GM18505 (cell line): ENCODE measurements at regions not wholly inside any gene's neighbourhood (a gene's known extent, or its start where the extent isn't known, plus 50 kb on each side); places are given as distances from the start of the nearest gene placed in this dataset.
"Not testable (repeated sequence)": the region's sequence is repeated elsewhere in the genome, so short reads cannot be mapped to it uniquely, and the experiment has no call there.

ENCODE experiments used
- ATAC-seq: cut with Tn5 transposase; IDR thresholded peaks from one replicate; pipeline ENCODE4 v1.9.1; 2021; ENCODE audit not compliant: unreplicated experiment
- POLR2A ChIP-seq: IDR thresholded peaks from 4 replicates; pipeline ENCODE4 v1.6.1; 2011; ENCODE audit warnings: borderline replicate concordance; ENCODE audit not compliant: insufficient read depth, insufficient read length; ENCODE audit errors: extremely low read depth

GRCh38 chr2:236370847-236371409 is 106.7 kb upstream of the ASB18 start:
- TF ChIP-seq POLR2A, result no peak
- ATAC-seq, result no peak

DNA sequence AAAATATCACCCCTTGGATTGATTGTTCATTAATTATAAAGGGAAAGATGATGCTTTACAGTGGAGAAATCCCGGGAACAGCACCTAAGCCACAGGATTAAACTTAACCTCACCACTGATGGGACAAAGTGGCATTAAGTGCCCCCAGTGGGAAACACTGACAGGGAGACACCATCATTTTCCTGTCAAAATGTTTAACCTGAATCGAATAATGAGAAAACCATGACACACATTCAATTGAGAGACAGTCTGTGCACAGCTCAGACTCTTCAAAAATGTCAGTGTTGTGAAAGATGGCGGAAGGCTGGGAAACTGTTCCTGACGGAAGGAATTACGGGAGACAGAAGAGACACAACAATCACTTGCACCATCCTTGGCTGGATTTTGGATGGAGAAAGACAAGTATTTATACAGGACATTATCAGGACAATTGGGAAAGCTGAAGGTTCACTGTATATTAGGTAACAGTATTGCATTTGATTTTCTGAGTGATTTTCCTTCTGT is 111.8 kb upstream of the ASB18 start:
- no peak for TF ChIP-seq POLR2A
- ATAC-seq, result no peak

DNA sequence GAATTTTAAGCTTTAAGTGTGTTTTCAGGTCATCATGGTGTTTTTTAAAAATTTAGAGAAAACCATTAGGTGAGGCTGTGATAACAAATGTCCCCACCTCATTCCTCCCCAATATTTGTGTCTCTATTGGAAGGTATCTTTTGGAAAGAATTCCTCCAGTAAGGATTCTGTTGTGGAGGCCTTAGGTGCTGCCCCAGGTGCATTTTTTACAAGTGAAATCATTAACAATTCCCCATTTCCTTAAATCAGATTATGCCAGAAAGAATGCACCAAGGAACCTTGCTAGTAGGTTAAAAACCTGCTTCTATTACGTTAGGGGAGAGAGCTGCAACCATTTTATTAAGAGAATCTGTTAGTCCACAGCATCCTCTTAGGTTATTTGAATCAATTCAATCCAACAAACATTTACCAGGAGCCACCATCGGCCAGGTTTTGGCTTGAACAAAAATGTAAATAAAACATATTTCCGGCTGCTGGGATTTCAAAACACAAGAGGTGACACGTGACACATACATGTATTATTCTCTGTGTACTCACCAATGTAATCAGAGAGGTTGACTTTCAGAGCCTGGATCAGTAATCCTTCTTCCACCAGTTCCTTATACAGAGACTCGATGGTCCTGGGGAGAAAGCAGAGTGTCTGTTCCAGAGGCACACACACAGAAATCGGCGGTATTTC is 112.5 kb upstream of the ASB18 start:
- ATAC-seq, result no peak
- no peak for TF ChIP-seq POLR2A

DNA sequence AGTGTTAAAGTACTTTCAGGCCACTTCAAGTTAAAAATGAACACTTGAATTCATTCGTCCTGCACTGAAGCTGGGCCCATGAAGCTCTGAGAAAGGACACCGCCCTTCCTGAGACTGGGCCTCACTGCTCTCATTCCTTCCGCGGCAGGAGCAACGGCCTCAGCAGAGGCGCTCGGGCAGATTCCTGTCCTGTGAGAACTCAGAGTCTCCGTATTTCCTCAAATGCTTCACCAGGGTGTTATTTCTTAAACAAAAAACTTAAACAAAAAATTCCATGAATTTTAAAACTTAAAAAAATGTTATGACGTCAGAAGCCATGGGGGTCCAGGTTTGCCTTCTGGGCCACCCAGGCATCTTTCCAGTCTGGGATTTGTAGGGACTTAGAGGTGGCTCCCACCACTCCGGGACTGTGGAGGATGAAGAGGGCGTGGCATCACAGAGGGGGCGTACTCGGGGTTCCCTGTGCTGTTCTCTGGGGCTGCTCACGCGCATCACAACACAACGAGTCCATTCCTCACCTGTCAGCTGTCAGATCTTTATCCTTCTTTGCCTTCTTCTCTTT is 115.9 kb upstream of the ASB18 start:
- no peak for TF ChIP-seq POLR2A

GRCh38 chr2:236381253-236381652 is 117.0 kb upstream of the ASB18 start:
- ATAC-seq, result not testable (repeated sequence)

More for the DNA sequence above, 115.9 kb upstream of the ASB18 start:
- no peak for ATAC-seq

DNA sequence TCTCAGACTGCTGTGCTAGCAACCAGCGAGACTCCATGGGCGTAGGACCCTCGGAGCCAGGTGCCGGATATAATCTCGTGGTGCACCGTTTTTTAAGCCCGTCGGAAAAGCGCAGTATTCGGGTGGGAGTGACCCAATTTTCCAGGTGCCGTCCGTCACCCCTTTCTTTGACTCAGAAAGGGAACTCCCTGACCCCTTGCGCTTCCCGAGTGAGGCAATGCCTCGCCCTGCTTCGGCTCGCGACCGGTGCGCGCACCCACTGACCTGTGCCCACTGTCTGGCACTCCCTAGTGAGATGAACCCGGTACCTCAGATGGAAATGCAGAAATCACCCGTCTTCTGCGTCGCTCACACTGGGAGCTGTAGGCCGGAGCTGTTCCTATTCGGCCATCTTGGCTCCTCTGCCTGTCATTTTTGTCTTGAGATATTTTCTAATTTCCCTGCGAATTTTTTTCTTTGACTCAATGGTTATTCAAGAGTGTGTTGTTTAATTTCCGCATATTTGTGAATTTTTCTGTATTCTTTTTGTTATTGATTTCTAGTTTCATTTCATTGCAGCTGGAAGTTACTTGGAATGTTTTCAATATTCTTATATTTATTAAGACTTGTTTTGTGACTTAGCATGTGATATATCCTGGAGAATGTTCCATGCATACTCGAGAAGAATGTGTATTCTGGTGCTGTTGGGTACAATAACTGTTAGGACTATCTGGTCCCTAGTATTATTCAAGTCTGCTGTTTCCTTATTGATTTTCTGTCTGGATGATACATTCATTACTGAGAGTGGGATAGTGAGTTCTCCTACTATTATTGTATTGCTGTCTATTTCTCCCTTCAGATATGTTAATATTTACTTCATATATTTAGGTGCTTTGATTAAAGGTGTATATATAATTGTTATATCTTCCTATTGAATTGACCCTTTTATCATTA is 125.3 kb upstream of the ASB18 start:
- not testable (repeated sequence) for ATAC-seq

DNA sequence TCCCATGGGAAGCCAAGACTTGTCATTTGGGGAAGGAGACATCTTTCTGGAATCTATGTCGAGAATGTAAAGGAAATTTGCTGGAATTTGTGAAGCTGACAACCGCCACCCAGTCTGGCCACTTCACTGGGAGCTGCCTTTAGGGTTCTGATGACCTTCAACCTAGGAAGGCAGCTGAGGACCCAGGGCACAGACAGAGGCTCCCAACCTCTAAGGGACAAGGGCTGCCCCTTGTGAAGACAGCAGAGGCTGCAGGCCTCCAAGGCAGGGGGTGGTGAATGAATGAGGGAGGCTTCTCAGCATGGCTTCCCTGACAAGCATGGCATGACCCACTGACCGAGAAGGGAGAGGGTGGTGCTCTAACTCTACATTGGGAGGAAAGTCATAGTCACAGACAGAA is 128.9 kb upstream of the ASB18 start:
- no peak for TF ChIP-seq POLR2A
- no peak for ATAC-seq

DNA sequence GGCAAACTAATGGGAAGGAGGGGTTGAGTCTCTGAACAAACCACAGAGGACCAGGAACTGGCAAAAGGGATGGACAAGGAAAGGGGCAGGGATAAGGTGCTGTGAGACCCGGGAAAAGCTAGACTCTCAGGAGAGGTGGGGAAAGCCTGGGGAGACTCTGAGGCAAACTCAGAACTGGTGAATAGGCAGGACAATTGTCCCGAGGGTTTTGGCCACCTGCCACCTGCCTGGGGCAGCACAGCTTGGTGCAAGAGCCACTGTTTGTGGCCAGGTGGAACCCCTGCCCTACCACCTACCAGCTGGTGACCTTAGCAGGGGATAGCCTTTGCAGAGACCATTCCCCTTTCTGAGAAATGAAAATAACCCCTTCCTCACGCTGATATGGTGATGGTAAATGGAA is 129.4 kb upstream of the ASB18 start:
- ATAC-seq, result no peak
- TF ChIP-seq POLR2A, result no peak

- no peak for ATAC-seq
- no peak for TF ChIP-seq POLR2A
Observed at GRCh38 chr2:236394571-236394970, 130.4 kb upstream of the ASB18 start.

DNA sequence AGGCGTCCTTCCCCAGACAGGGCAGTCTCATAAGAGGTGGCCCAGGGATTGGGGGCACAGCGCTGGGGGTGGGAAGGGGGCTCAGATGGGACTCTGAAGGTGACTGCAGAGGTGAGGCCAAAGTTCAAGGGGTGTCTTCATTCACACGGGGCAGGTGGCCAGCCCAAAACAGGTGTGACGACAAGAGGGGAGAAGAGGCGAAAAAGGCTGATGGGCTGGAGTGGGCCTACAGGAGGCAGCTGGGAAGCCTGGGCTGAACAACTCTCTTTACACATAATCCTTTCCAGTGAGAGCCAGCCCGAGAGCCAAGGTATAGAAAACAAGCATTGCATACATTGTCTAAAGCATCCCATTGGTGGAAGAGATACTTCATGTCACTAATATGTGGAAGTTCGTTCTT is 130.9 kb upstream of the ASB18 start:
- no peak for TF ChIP-seq POLR2A
- ATAC-seq, result no peak

GRCh38 chr2:236396818-236397350 is 132.7 kb upstream of the ASB18 start:
- no peak for ATAC-seq
- TF ChIP-seq POLR2A, result no peak

GRCh38 chr2:236397681-236398080 is 133.5 kb upstream of the ASB18 start:
- no peak for ATAC-seq
- TF ChIP-seq POLR2A, result no peak

DNA sequence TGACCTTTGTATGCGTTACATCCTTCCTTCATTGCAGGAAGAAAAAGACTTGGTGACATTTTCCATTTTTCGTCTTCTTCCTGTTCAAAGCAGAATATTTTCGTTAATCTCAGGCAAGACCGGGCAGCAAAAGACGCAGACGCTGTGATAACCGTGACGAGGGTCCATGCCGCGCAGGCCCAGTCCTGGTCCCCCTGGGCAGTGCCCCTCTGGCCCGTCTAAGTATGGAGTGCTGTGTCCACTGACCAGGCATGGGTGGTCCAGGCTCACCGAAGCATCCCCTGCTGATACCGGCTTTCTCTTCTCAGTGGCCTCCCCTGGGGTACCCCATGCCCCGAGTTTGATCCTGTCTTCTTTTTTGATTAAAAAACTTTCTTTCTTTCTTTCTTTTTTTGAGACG is 135.2 kb upstream of the ASB18 start:
- ATAC-seq, result no peak
- TF ChIP-seq POLR2A, result no peak
